Anterior cingulate cortex (tissue), 58 donors: ENCODE measurements at regions not wholly inside any gene's neighbourhood (a gene's known extent, or its start where the extent isn't known, plus 50 kb on each side); places are given as distances from the start of the nearest gene placed in this dataset.
"Not testable (repeated sequence)": the region's sequence is repeated elsewhere in the genome, so short reads cannot be mapped to it uniquely, and the experiment has no call there.

Experiments used
- DNase-seq, 58 donors: peaks; one replicate each; lab custom pipeline; 2025; lab: John Stamatoyannopoulos, UW

DNA sequence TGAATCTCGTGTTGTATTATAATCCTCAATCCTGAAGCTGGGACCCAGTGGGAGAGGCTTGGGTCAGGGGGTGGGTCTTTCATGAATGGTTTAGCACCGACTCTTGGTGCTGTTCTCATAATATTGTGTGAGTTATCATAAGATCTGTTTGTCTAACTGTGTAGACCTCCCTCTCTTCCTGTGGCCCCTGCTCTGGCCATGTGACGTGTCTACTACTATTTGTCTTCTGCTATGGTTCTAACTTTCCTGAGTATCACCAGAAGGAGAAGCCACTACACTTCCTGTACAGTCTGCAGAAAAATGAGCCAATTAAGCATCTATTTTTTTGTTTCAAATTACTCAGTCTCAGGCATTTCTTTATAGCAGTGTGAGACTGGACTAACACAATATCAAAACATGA lies 379.7 kb downstream of the TP53TG3F start:
- not testable (repeated sequence) for DNase-seq

DNA sequence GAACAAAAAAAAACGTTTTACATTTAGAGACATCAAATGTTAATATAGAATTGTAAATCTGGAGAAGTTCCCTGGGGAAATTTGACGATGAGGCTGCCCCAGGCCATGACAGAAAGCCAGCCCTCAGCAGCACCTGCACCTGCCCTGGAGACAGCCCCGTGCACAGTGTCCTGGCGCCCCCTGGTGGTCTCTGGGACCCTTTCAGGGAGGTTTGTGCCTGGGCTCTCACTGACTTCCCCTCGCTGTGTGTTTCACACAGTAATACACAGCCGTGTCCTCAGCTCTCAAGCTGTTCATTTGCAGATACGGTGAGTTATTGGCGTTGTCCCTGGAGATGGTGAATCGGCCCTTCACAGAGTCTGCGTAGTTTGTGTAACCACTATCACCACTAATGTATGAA lies 385.1 kb downstream of the TP53TG3F start:
- DNase-seq, result not testable (repeated sequence)
